Endothelial cell of umbilical vein (primary cell): ENCODE measurements at regions not wholly inside any gene's neighbourhood (a gene's known extent, or its start where the extent isn't known, plus 50 kb on each side); places are given as distances from the start of the nearest gene placed in this dataset.

ENCODE experiments used
- BruUV-seq: library from RNA; stranded (reverse); fragments of 400-500 nt; replicated peaks from 2 replicates; lab custom pipeline; 2021; lab: Mats Ljungman, UMichigan
- CTCF ChIA-PET: fragments of 300-600, 350-600 bp; sonication (Branson Sonifier 250); formaldehyde crosslinking; loops from one replicate; lab custom pipeline; 2021; ENCODE audit warnings: antibody characterized with exemption, inconsistent platforms; lab: Charles Lee
- POLR2A ChIA-PET: fragments of 300-600, 350-600 bp; sonication (Branson Sonifier 250); formaldehyde crosslinking; loops from one replicate; lab custom pipeline; 2021; ENCODE audit warnings: antibody characterized with exemption, inconsistent platforms; lab: Charles Lee
- DNase-seq: peaks from one replicate; pipeline ENCODE4 v3.0.0-alpha.2; 2011; ENCODE audit warnings: low read depth, low spot score
- FAIRE-seq: peaks from 2 replicates; lab custom pipeline; 2011; peaks lifted over from hg19 to GRCh38; lab: Jason Lieb, UNC
- H2AFZ ChIP-seq: 2 replicates; pipeline ENCODE4 v1.6.0; 2012; ENCODE audit warnings: low read depth, low read length, control low read depth, inconsistent platforms
- H3K27ac ChIP-seq: 2 replicates; pipeline ENCODE4 v1.5.1; 2011; ENCODE audit warnings: low read depth, mild to moderate bottlenecking, control low read depth, low read length, moderate library complexity; ENCODE audit not compliant: insufficient read depth
- H3K27me3 ChIP-seq, 2 experiments: 2 replicates each; pipeline versions ENCODE4 v1.6.0 to v1.6.1; 2011; ENCODE audit warnings: low read length in 2 of 2, mixed read lengths in 1 of 2; ENCODE audit not compliant: control insufficient read depth in 2 of 2, insufficient read depth in 2 of 2
- H3K36me3 ChIP-seq, 2 experiments: 2 replicates in 1 of 2; 3 replicates in 1 of 2; pipeline ENCODE4 v1.5.1; 2011; ENCODE audit warnings: low read length in 2 of 2, mild to moderate bottlenecking in 1 of 2, moderate library complexity in 1 of 2; ENCODE audit not compliant: control insufficient read depth in 2 of 2, insufficient read depth in 2 of 2; ENCODE audit errors: extremely low read depth in 1 of 2
- H3K4me1 ChIP-seq: 3 replicates; pipeline ENCODE4 v1.5.1; 2011; ENCODE audit warnings: mild to moderate bottlenecking, low read length; ENCODE audit not compliant: control insufficient read depth, insufficient read depth; ENCODE audit errors: extremely low read depth
- H3K4me2 ChIP-seq: 2 replicates; pipeline ENCODE4 v1.6.1; 2011; ENCODE audit warnings: low read length, control low read depth, mixed read lengths; ENCODE audit not compliant: insufficient read depth
- H3K4me3 ChIP-seq, 3 experiments: fragments of 200-600 bp in 1 of 3; sonication (generic), shearing (Covaris generic) in 1 of 3; replicated peaks in 1 of 3; 2 replicates each; pipeline ENCODE4 v1.5.1; 2011 to 2016; ENCODE audit warnings: control low read depth in 3 of 3, low read length in 3 of 3, mild to moderate bottlenecking in 2 of 3, inconsistent platforms in 1 of 3, low read depth in 1 of 3, moderate library complexity in 1 of 3; ENCODE audit not compliant: insufficient read depth in 1 of 3
- H3K79me2 ChIP-seq: 2 replicates; pipeline ENCODE4 v1.6.0; 2012; ENCODE audit warnings: low read length, inconsistent platforms; ENCODE audit not compliant: control insufficient read depth, insufficient read depth
- H3K9ac ChIP-seq: replicated peaks from 2 replicates; pipeline ENCODE3; 2011; ENCODE audit warnings: low read length, control low read depth; ENCODE audit not compliant: insufficient read depth; ENCODE audit errors: extremely low read depth
- H3K9me1 ChIP-seq: replicated peaks from 3 replicates; pipeline ENCODE4 v1.6.0; 2011; ENCODE audit warnings: mild to moderate bottlenecking, low read length; ENCODE audit not compliant: control insufficient read depth, insufficient read depth; ENCODE audit errors: extremely low read depth
- H3K9me3 ChIP-seq: replicated peaks from 2 replicates; pipeline ENCODE4 v1.5.1; 2012; ENCODE audit warnings: low read length, inconsistent platforms; ENCODE audit not compliant: control insufficient read depth, insufficient read depth
- H4K20me1 ChIP-seq: replicated peaks from 2 replicates; pipeline ENCODE3; 2011; ENCODE audit warnings: mild to moderate bottlenecking, low read length; ENCODE audit not compliant: control insufficient read depth, insufficient read depth; ENCODE audit errors: extremely low read depth
- EZH2 ChIP-seq: IDR thresholded peaks from 2 replicates; pipeline ENCODE4 v1.6.1; 2012; ENCODE audit warnings: borderline replicate concordance, low read depth, mild to moderate bottlenecking, moderate library complexity, low read length, inconsistent platforms; ENCODE audit not compliant: severe bottlenecking
- FOS ChIP-seq: IDR thresholded peaks from 2 replicates; pipeline ENCODE4 v1.6.1; 2011; ENCODE audit warnings: mild to moderate bottlenecking, low read length, moderate library complexity, borderline replicate concordance; ENCODE audit not compliant: insufficient read depth
- GATA2 ChIP-seq: IDR thresholded peaks from 2 replicates; pipeline ENCODE4 v1.7.0; 2011; ENCODE audit warnings: low read depth, mild to moderate bottlenecking, moderate library complexity, mixed read lengths, low read length; ENCODE audit not compliant: insufficient read length, insufficient read depth
- JUN ChIP-seq: IDR thresholded peaks from 2 replicates; pipeline ENCODE4 v1.6.1; 2011; ENCODE audit warnings: borderline replicate concordance, low read depth; ENCODE audit not compliant: insufficient read length, insufficient read depth
- MAX ChIP-seq: IDR thresholded peaks from 2 replicates; pipeline ENCODE4 v1.6.1; 2011; ENCODE audit not compliant: insufficient read depth, insufficient read length
- MYC ChIP-seq: IDR thresholded peaks from one replicate; pipeline ENCODE4 v1.6.1; 2011; ENCODE audit warnings: mild to moderate bottlenecking, low read depth, low read length
- POLR2A ChIP-seq: IDR thresholded peaks from 2 replicates; pipeline ENCODE4 v1.6.1; 2012; ENCODE audit warnings: low read depth, mild to moderate bottlenecking, control low read depth, low read length
- POLR2AphosphoS5 ChIP-seq: IDR thresholded peaks from 2 replicates; pipeline ENCODE4 v1.6.1; 2012; ENCODE audit warnings: low read depth, mild to moderate bottlenecking, control low read depth, low read length, moderate library complexity; ENCODE audit not compliant: insufficient read depth
- dilution Hi-C: fragments of 300-500 bp; cut with MboI; formaldehyde crosslinking; loops from one replicate; pipeline ENCODE4 v1.15.0; 2019; ENCODE audit warnings: low sequenced_read_pairs; ENCODE audit not compliant: extremely low pct_ligation_motif_present
- intact Hi-C: fragments of 100-400 bp; cut with micrococcal nuclease; formaldehyde crosslinking; loops from one replicate; pipeline ENCODE4 v1.10.0; 2022
- TF ChIP-seq, protein P1 (sequence below), 2 donors: IDR thresholded peaks; 1 replicate in 1 of 2; 2 replicates in 1 of 2; pipeline ENCODE4 v1.5.1; 2011; ENCODE audit warnings: low read length in 2 of 2, mild to moderate bottlenecking in 2 of 2, moderate library complexity in 2 of 2, control low read depth in 1 of 2, inconsistent platforms in 1 of 2, low read depth in 1 of 2; ENCODE audit not compliant: insufficient read depth in 1 of 2; ENCODE audit errors: extremely low read depth in 1 of 2

DNA sequence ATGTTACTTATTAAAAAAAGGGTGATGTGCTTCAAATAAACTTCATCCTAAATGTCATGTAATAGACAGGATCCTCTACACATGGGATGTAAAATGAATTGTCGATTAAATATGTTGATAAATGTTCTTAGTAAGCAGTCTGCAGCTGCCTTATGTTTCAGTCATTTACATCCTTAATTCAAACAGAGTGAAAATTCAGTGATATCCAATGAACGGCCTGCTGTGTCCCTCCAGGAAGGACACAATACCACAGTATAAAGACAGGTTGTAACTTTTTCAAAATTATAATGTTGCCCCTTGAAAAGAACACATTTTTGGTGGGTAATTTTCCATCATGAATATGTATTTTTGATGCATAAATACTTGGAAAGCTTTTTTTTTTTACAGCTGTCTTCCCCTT is 266.5 kb upstream of the SEMA3A start:
- FAIRE-seq, result no peak
- CTCF ChIA-PET, result interaction anchor here (0.9 to 1.0 kb wide), 2 partner anchors 71 to 492 kb away, joined by 3 to 4 read pairs; no protein-coding TSS in a partner anchor

More for the DNA sequence above, 266.5 kb upstream of the SEMA3A start:
- Histone ChIP-seq H3K9ac (no peak overlapping the region), H3K9me1 (no peaks in the 10 kb centered on the region), H3K79me2 (no peaks in the 10 kb centered on the region), H3K27ac (no peak overlapping the region), H4K20me1 (no peaks in the 10 kb centered on the region), H3K27me3 (no peaks in the 10 kb centered on the region), H3K36me3 (no peaks in the 10 kb centered on the region), H3K4me2 (no peak overlapping the region), H3K9me3 (no peaks in the 10 kb centered on the region), H3K4me3 (no peak overlapping the region), H2AFZ (no peak overlapping the region), H3K4me1 (no peaks in the 10 kb centered on the region)
- no TSS peak for BruUV-seq
- intact Hi-C loops (no loop called here), dilution Hi-C loops (no loop called here)
- no peak for DNase-seq
- POLR2A ChIA-PET, result no interaction called here
- TF ChIP-seq FOS, result no peak
- no peak for TF ChIP-seq MYC
- no peak for TF ChIP-seq POLR2AphosphoS5
- TF ChIP-seq, protein P1, sequence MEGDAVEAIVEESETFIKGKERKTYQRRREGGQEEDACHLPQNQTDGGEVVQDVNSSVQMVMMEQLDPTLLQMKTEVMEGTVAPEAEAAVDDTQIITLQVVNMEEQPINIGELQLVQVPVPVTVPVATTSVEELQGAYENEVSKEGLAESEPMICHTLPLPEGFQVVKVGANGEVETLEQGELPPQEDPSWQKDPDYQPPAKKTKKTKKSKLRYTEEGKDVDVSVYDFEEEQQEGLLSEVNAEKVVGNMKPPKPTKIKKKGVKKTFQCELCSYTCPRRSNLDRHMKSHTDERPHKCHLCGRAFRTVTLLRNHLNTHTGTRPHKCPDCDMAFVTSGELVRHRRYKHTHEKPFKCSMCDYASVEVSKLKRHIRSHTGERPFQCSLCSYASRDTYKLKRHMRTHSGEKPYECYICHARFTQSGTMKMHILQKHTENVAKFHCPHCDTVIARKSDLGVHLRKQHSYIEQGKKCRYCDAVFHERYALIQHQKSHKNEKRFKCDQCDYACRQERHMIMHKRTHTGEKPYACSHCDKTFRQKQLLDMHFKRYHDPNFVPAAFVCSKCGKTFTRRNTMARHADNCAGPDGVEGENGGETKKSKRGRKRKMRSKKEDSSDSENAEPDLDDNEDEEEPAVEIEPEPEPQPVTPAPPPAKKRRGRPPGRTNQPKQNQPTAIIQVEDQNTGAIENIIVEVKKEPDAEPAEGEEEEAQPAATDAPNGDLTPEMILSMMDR (IDR thresholded peaks at IDR 0.05; ENCODE audit: extremely low read depth in 1 of 2, insufficient read depth in 1 of 2, low read depth in 1 of 2, low read length in 2 of 2), result no peak
- TF ChIP-seq EZH2, result no peak
- TF ChIP-seq MAX, result no peak
- no peak for TF ChIP-seq JUN
- TF ChIP-seq GATA2, result no peak
- no peak for TF ChIP-seq POLR2A
